ENCODE measurements at regions not wholly inside any gene's neighbourhood (a gene's known extent, or its start where the extent isn't known, plus 50 kb on each side); places are given as distances from the start of the nearest gene placed in this dataset.

GRCh38 chr5:143515829-143516228, 112.3 kb upstream of the NR3C1 start:
- no peak overlapping the region for H3K4me3 ChIP-seq (ENCODE audit: extremely low read depth in 1 of 4, insufficient read depth in 2 of 4, low read depth in 3 of 4, low read length in 4 of 4)
- no peak overlapping the region for H4K8ac ChIP-seq (ENCODE audit: extremely low read depth, insufficient read depth, low read length)
- no peak overlapping the region for H2AFZ ChIP-seq (ENCODE audit: low read length)
- H3K9me3 ChIP-seq (ENCODE audit: insufficient read depth in 2 of 2, low read depth in 1 of 2, low read length in 1 of 2) = no peaks in the 10 kb centered on the region
- no peaks in the 10 kb centered on the region for H3K36me3 ChIP-seq (ENCODE audit: control insufficient read depth in 2 of 4, insufficient read depth in 4 of 4, low read length in 3 of 4)
- FAIRE-seq (no peak), DNase-seq (ENCODE audit: low read depth in 1 of 2, low spot score in 2 of 2) (no peak)
- H4K20me1 ChIP-seq (replicated peaks in 1 of 2; ENCODE audit: control insufficient read depth in 1 of 2, insufficient read depth in 2 of 2, low read length in 2 of 2) = no peaks in the 10 kb centered on the region
- H4K5ac ChIP-seq (ENCODE audit: insufficient read length, low read depth, low read length) = no peak overlapping the region
- no peak overlapping the region for H2BK20ac ChIP-seq (ENCODE audit: low read length)
- H3K9ac ChIP-seq (replicated peaks in 1 of 4; ENCODE audit: extremely low read depth in 1 of 4, low read depth in 3 of 4, low read length in 3 of 4) = no peak overlapping the region
- no peak overlapping the region for H3K18ac ChIP-seq (ENCODE audit: extremely low read depth, low read length)
- no peaks in the 10 kb centered on the region for H3K79me2 ChIP-seq (ENCODE audit: control insufficient read depth in 1 of 2, insufficient read depth in 2 of 2, low read length in 2 of 2)
- ChIA-PET POLR2A (ENCODE audit: partially characterized antibody) (no interaction called here), CTCF (ENCODE audit: partially characterized antibody) (no interaction called here)
- WGBS, 2 experiments (ENCODE audit: extremely low coverage in 1 of 2, insufficient coverage in 1 of 2, insufficient read length in 1 of 2, insufficient replicate concordance in 2 of 2, low coverage in 1 of 2, low lambda C conversion rate in 2 of 2, missing lambda C conversion rate in 1 of 2) = 68% methylated on average over 5 of the region's 5 CpGs; no CpG with 5 or more reads in 1 of the 2 experiments
- H2AK5ac ChIP-seq (ENCODE audit: low read depth, low read length) = no peak overlapping the region
- H3K27ac ChIP-seq (ENCODE audit: low read depth, low read length) = no peak overlapping the region
- no peak overlapping the region for H3K56ac ChIP-seq (replicated peaks; ENCODE audit: insufficient read length, low read depth, low read length)
- H2BK120ac ChIP-seq (replicated peaks; ENCODE audit: low read depth, low read length) = no peak overlapping the region
- H3K79me1 ChIP-seq (ENCODE audit: low read depth, low read length) = no peaks in the 10 kb centered on the region
- H2BK12ac ChIP-seq (ENCODE audit: low read depth, low read length) = no peak overlapping the region
- H3K4me1 ChIP-seq (replicated peaks in 1 of 4; ENCODE audit: control insufficient read depth in 3 of 4, insufficient read depth in 4 of 4, low read length in 3 of 4) = no peaks in the 10 kb centered on the region
- H3K4me2 ChIP-seq (ENCODE audit: insufficient read depth in 1 of 2, low read depth in 2 of 2, low read length in 2 of 2) = no peak overlapping the region
- no peak overlapping the region for H2BK15ac ChIP-seq (ENCODE audit: low read length)
- H4K91ac ChIP-seq (replicated peaks; ENCODE audit: insufficient read length, low read length) = no peak overlapping the region
- no peaks in the 10 kb centered on the region; the same call in 1 of the 2 replicates for H3K23me2 ChIP-seq (ENCODE audit: low read depth, low read length)
- no peak overlapping the region for H3K4ac ChIP-seq (replicated peaks; ENCODE audit: insufficient read length, low read depth, low read length)
- H3K27me3 ChIP-seq (replicated peaks in 1 of 4; ENCODE audit: control insufficient read depth in 3 of 4, extremely low read depth in 1 of 4, insufficient read depth in 3 of 4, low read length in 3 of 4) = no peaks in the 10 kb centered on the region
- no peak overlapping the region for H3K23ac ChIP-seq (ENCODE audit: insufficient read length)
- no peak overlapping the region for H2BK5ac ChIP-seq (ENCODE audit: low read depth, low read length)
- no peak overlapping the region for H3K14ac ChIP-seq (ENCODE audit: insufficient read length)
- TF ChIP-seq CHD7 (IDR thresholded peaks at IDR 0.05; ENCODE audit: insufficient replicate concordance, low read length) = no peak
